ENCODE measurements at regions not wholly inside any gene's neighbourhood (a gene's known extent, or its start where the extent isn't known, plus 50 kb on each side); places are given as distances from the start of the nearest gene placed in this dataset.
"Not testable (repeated sequence)": the region's sequence is repeated elsewhere in the genome, so short reads cannot be mapped to it uniquely, and the experiment has no call there.

- no peak for DNase-seq
Measured at GRCh38 chr9:38181866-38182265, 112.8 kb upstream of the SHB start.

- no peak for DNase-seq
Measured at GRCh38 chr9:38181232-38181631, 112.2 kb upstream of the SHB start.

GRCh38 chr9:38180656-38181055 is 111.6 kb upstream of the SHB start:
- DNase-seq, result no peak

- DNase-seq, result no peak
Measured at GRCh38 chr9:38179965-38180364, 110.9 kb upstream of the SHB start.

- no peak for DNase-seq
Measured at GRCh38 chr9:38178237-38178636, 109.2 kb upstream of the SHB start.

GRCh38 chr9:38177680-38178079 is 108.7 kb upstream of the SHB start:
- DNase-seq, result no peak

GRCh38 chr9:38176251-38176650 is 107.2 kb upstream of the SHB start:
- no peak for DNase-seq

GRCh38 chr9:38175423-38175822 is 106.4 kb upstream of the SHB start:
- DNase-seq, result no peak

GRCh38 chr9:38172586-38172985 is 103.6 kb upstream of the SHB start:
- DNase-seq, result no peak

- DNase-seq, result no peak
Measured at GRCh38 chr9:38171926-38172325, 102.9 kb upstream of the SHB start.

GRCh38 chr9:38171538-38171884 is 102.5 kb upstream of the SHB start:
- DNase-seq, result no peak

GRCh38 chr9:38170763-38171537 is 101.9 kb upstream of the SHB start:
- DNase-seq, result not testable (repeated sequence)

- DNase-seq, result not testable (repeated sequence)
Measured at GRCh38 chr9:38170155-38170554, 101.1 kb upstream of the SHB start.

- DNase-seq, result no peak
Measured at GRCh38 chr9:38166501-38166900, 97.5 kb upstream of the SHB start.

- no peak for DNase-seq
Measured at GRCh38 chr9:38164659-38165221, 95.7 kb upstream of the SHB start.

- no peak for DNase-seq
Measured at GRCh38 chr9:38163518-38163917, 94.5 kb upstream of the SHB start.

GRCh38 chr9:38162332-38163211 is 93.5 kb upstream of the SHB start:
- DNase-seq, result no peak

GRCh38 chr9:38160613-38161215 is 91.7 kb upstream of the SHB start:
- peak; percentile 44 to 49 for DNase-seq

- DNase-seq, result no peak
Measured at GRCh38 chr9:38159599-38159998, 90.6 kb upstream of the SHB start.

GRCh38 chr9:38158628-38159027 is 89.6 kb upstream of the SHB start:
- DNase-seq, result no peak

GRCh38 chr9:38157711-38158110 is 88.7 kb upstream of the SHB start:
- no peak for DNase-seq

- DNase-seq, result no peak
Measured at GRCh38 chr9:38154501-38155421, 85.7 kb upstream of the SHB start.

Measured in AML-193 (cell line).